Right atrium auricular region (tissue), 2 donors: ENCODE measurements at regions not wholly inside any gene's neighbourhood (a gene's known extent, or its start where the extent isn't known, plus 50 kb on each side); places are given as distances from the start of the nearest gene placed in this dataset.
A peak's percentile ranks its signal among the peaks of the same experiment; 100 is the strongest.

Experiments used
- DNase-seq: peaks from one replicate; pipeline ENCODE4 v3.0.0-alpha.2; 2019; ENCODE audit warnings: low spot score
- H3K27ac ChIP-seq, 2 donors: fragments of 200-600 bp; sonication (generic); 1 replicate in 1 of 2; 2 replicates in 1 of 2; pipeline ENCODE4 v1.5.1; 2016 to 2019
- H3K27me3 ChIP-seq, 2 donors: fragments of 200-600 bp; sonication (generic); one replicate each; pipeline versions ENCODE4 v1.5.1 to v1.6.0; 2017 to 2019
- H3K36me3 ChIP-seq: fragments of 200-600 bp; sonication (generic); one replicate; pipeline ENCODE4 v1.5.1; 2016
- H3K4me1 ChIP-seq, 2 donors: fragments of 200-600 bp; sonication (generic); one replicate each; pipeline versions ENCODE4 v1.5.1 to v1.6.0; 2017 to 2019
- H3K4me3 ChIP-seq, 2 donors: fragments of 200-600 bp; sonication (generic); 1 replicate in 1 of 2; 2 replicates in 1 of 2; pipeline ENCODE4 v1.5.1; 2017 to 2019; ENCODE audit warnings: mild to moderate bottlenecking in 1 of 2, moderate library complexity in 1 of 2
- H3K9me3 ChIP-seq, 2 donors: fragments of 200-600 bp; sonication (generic); one replicate each; pipeline ENCODE4 v1.5.1; 2019
- TF ChIP-seq, protein P1 (sequence below), 2 donors: fragments of 200-600 bp; sonication (generic); IDR thresholded peaks; one replicate each; pipeline ENCODE4 v1.5.1; 2019; ENCODE audit warnings: antibody characterized with exemption in 2 of 2

DNA sequence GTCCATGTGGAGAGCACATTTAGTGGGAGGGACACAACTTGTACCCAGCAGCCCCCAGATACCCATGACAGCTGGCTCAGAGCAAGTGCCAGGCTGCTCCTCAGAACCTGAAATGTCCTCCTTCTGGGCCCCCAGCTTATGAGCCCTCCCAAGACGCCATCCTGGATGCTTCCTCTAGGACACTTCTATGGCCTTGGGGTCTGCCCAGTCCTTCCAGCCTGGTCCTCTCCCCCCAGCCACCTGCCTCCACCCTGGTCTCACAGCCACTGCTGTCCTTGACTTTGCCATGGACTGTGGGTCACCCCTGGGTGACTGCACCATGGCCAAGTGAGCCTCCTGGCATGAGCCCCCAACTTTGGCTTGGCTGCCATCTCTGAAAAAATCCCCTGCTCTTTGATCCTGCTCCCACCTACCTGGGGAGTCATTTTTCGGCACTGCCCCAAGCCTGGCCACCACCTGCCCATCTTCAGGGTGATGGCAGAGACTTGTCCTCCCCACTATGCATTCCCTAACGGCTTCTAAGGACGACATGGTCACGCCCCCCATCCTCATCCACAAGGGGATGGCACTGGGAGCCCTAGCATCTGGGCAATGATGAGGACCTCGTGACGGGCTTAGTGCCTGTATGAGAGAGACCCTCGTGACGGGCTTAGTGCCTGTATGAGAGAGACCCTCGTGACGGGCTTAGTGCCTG, 323.7 kb downstream of the TMEM121 start:
- Histone ChIP-seq H3K27me3 (no peaks in the 10 kb centered on the region), H3K27ac (no peak overlapping the region), H3K36me3 (no peaks in the 10 kb centered on the region), H3K9me3 (no peaks in the 10 kb centered on the region), H3K4me3 (no peak overlapping the region), H3K4me1 (no peaks in the 10 kb centered on the region)
- TF ChIP-seq, protein P1, sequence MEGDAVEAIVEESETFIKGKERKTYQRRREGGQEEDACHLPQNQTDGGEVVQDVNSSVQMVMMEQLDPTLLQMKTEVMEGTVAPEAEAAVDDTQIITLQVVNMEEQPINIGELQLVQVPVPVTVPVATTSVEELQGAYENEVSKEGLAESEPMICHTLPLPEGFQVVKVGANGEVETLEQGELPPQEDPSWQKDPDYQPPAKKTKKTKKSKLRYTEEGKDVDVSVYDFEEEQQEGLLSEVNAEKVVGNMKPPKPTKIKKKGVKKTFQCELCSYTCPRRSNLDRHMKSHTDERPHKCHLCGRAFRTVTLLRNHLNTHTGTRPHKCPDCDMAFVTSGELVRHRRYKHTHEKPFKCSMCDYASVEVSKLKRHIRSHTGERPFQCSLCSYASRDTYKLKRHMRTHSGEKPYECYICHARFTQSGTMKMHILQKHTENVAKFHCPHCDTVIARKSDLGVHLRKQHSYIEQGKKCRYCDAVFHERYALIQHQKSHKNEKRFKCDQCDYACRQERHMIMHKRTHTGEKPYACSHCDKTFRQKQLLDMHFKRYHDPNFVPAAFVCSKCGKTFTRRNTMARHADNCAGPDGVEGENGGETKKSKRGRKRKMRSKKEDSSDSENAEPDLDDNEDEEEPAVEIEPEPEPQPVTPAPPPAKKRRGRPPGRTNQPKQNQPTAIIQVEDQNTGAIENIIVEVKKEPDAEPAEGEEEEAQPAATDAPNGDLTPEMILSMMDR (IDR thresholded peaks at IDR 0.05): no peak
- DNase-seq: peak; percentile 44

DNA sequence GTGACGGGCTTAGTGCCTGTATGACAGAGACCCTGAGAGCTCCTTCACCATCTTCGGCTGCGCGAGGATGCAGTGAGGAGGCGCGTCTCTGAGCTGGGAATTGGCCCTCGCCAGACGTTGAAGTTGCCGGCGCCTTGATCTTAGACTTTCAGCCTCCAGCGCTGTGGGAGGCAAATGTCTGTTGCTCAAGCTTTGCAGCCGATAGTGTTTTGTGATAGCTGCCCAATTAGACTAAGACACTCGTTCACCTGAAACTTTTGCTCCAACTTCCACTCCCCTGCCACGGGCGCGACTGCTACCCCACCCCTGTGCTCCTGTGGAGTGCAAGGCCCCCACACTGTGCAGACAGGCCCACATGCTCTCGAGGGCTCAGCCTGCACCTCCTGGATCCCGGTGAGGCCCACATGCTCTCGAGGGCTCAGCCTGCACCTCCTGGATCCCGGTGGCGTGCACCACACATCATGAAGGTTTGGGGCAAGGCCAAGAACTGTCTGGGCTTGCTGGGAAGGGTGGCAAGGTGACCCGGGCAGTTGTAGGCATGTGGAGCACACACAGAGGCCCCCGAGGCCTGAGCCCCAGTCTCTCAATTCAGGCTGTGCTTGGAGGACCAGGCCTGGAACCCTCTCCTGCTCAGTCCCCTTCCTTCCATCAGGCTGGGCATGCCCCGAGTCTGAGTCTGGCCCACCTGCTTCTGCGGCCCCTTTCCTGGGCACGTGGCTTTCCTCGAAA, 324.6 kb downstream of the TMEM121 start:
- H3K36me3 ChIP-seq: no peaks in the 10 kb centered on the region
- DNase-seq: no peak
- H3K9me3 ChIP-seq: no peaks in the 10 kb centered on the region
- no peaks in the 10 kb centered on the region for H3K4me1 ChIP-seq
- TF ChIP-seq, protein P1 (IDR thresholded peaks at IDR 0.05): no peak
- H3K27ac ChIP-seq: no peak overlapping the region
- no peak overlapping the region for H3K4me3 ChIP-seq
- H3K27me3 ChIP-seq: no peaks in the 10 kb centered on the region

DNA sequence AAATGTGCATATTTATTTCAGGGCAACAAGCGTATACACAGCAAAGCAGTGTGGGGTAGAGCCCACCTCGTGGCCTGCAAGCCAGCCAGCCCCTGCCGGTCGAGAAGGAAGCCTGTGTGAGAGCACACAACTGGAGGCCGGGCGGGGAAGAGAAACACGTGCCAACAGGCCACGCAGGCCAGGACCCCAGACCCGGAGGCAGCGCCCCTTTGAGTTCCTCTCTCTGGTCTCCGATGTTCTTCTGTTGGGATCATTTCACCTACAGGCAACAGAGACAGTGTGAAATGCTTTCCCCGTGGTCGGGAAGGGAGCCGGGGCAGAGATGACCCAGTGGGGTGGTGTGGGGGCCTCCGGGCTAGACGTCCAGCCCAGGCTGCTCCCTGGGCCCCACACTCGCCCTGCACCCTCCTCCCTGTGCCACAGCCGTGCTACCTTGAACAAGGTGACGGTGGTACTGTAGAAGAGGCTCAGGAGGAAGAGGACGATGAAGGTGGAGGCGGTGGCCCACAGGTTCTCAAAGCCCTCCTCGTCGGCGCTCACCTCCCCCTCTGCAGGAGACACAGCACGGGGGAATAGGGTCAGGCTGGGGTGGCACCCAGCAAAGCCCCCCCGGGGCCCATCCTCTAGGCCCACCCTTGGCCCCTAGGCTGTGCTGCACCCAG, 325.5 kb downstream of the TMEM121 start:
- no peak overlapping the region for H3K27ac ChIP-seq

DNA sequence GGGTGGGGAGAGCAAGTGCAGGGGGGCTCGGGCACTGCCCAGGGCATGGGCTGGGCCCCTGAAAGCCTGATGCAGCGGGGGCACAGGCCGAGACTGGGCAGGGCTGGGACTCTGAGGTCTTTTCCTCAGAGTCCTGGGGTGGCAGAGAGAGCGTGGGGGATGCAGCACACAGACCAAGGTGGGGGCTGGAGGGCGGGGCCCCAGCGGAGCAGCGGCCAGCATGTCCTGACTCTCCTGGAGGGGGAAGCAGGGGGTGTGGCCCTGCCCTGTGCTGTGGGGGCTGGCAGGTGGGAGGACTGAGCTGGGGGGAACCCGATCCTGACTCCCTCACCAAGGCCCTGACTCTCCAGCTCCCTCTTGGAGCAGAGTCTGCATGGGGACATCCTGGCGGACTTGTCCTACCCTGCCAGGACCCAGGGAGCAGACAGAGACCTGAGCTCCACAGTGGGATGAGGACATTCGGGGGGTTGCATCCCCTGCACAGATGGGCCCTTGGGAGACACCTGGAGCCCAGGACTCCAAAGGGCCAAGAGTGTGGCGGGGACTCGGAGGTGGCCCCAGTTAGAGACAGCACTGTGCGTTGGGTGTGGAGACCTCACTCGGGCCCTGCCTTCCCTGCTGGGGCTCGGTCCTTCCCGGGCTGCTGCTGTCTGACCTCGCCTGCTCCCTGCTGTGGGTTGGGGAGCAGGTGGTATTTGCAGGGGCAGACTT, 326.1 kb downstream of the TMEM121 start:
- Histone ChIP-seq H3K4me3 (no peak overlapping the region), H3K36me3 (no peaks in the 10 kb centered on the region), H3K4me1 (no peaks in the 10 kb centered on the region), H3K27ac (no peak overlapping the region), H3K9me3 (no peaks in the 10 kb centered on the region), H3K27me3 (no peaks in the 10 kb centered on the region)
- DNase-seq: no peak
- TF ChIP-seq, protein P1 (IDR thresholded peaks at IDR 0.05): no peak

More for the DNA sequence above, 325.5 kb downstream of the TMEM121 start:
- Histone ChIP-seq H3K36me3 (no peaks in the 10 kb centered on the region), H3K4me1 (no peaks in the 10 kb centered on the region), H3K9me3 (no peaks in the 10 kb centered on the region), H3K4me3 (no peak overlapping the region), H3K27me3 (no peaks in the 10 kb centered on the region)
- TF ChIP-seq, protein P1 (IDR thresholded peaks at IDR 0.05): no peak
- no peak for DNase-seq

DNA sequence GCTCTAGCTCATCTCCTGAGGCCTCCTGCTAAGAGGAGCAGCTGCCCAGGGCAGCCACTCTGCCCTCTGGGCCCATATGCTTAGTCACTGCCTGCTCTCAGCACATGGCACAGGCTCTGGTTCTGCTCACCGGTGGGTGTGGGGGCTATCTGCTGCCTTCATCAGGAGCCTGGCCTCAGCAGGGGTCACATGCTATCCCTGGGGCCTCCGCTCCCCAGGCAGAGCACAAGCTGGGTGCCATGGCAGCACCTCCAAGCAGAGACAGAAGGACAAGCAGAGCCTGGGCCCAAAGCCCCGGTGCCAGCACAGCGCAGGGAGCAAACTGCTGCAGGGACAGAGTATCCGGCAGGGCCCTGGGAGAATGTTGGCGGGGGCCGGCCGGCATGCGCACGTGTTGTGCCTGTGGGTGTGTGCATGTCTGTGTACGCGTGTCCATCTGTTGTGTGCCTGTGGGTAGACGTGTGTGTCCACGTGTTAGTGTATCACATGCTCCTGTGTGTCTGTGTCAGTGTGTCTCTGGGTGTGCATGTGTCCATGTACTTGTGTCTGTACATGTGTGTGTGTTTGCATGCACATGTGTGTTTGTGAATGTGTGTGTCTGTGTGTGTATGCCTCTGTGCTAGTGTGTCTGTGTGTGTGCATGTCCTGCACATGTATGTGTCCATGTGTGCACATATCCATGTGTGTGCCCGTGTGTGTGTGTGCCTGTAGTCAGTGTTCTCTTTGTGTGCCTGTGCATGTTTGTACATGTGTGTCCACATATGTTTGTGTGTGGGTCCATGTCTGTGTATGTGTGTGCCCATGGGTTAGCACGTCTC, 326.9 kb downstream of the TMEM121 start:
- Histone ChIP-seq H3K4me3 (no peak overlapping the region), H3K36me3 (no peaks in the 10 kb centered on the region), H3K27ac (no peak overlapping the region), H3K27me3 (no peaks in the 10 kb centered on the region), H3K9me3 (no peaks in the 10 kb centered on the region), H3K4me1 (no peaks in the 10 kb centered on the region)
- TF ChIP-seq, protein P1 (IDR thresholded peaks at IDR 0.05): no peak
- DNase-seq: peak; percentile 52
